ENCODE measurements at regions not wholly inside any gene's neighbourhood (a gene's known extent, or its start where the extent isn't known, plus 50 kb on each side); places are given as distances from the start of the nearest gene placed in this dataset.

DNA sequence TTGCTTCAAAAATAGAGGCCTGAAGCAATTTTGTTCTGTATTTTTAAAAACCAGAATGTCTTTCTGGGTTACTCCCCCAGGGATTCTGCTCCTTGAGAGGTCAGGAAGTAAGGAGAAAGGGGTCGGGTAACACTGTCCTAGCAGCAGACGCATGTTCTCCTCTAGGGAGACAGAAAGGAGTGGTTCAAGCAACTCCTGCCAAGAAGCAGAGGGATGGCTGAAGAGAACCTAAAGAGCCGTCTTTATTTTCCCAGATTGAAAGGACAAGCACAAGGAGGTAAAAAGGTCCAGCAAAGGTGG, 58.0 kb upstream of the SLC4A11 start:
- Mint-ChIP-seq H3K27ac (no peak overlapping the region), H3K4me1 (ENCODE audit: unreplicated experiment) (peaks cover 7% of the 10 kb centered on the region), H3K36me3 (peaks cover 25% of the 10 kb centered on the region)

GRCh38 chr20:3296261-3297078, 57.5 kb upstream of the SLC4A11 start:
- Mint-ChIP-seq H3K4me3 (no peak overlapping the region), H3K4me1 (ENCODE audit: unreplicated experiment) (peaks cover 7% of the 10 kb centered on the region), H3K9me3 (no peaks in the 10 kb centered on the region), H3K36me3 (peaks cover 29% of the 10 kb centered on the region), H3K27me3 (no peaks in the 10 kb centered on the region), H3K27ac (no peak overlapping the region)
- no peak for TF ChIP-seq CTCF (conservative IDR thresholded peaks at IDR 0.05)
- DNase-seq (ENCODE audit: extremely low spot score, unreplicated experiment): no peak

More for the DNA sequence above, 58.0 kb upstream of the SLC4A11 start:
- H3K9me3 Mint-ChIP-seq: no peaks in the 10 kb centered on the region
- no peaks in the 10 kb centered on the region for H3K27me3 Mint-ChIP-seq
- no peak for TF ChIP-seq CTCF (conservative IDR thresholded peaks at IDR 0.05)
- no peak for DNase-seq (ENCODE audit: extremely low spot score, unreplicated experiment)
- H3K4me3 Mint-ChIP-seq: no peak overlapping the region
